Endothelial cell of umbilical vein (primary cell): ENCODE measurements at regions not wholly inside any gene's neighbourhood (a gene's known extent, or its start where the extent isn't known, plus 50 kb on each side); places are given as distances from the start of the nearest gene placed in this dataset.

ENCODE experiments used
- BruUV-seq: library from RNA; stranded (reverse); fragments of 400-500 nt; replicated peaks from 2 replicates; lab custom pipeline; 2021; lab: Mats Ljungman, UMichigan
- CTCF ChIA-PET: fragments of 300-600, 350-600 bp; sonication (Branson Sonifier 250); formaldehyde crosslinking; loops from one replicate; lab custom pipeline; 2021; ENCODE audit warnings: antibody characterized with exemption, inconsistent platforms; lab: Charles Lee
- POLR2A ChIA-PET: fragments of 300-600, 350-600 bp; sonication (Branson Sonifier 250); formaldehyde crosslinking; loops from one replicate; lab custom pipeline; 2021; ENCODE audit warnings: antibody characterized with exemption, inconsistent platforms; lab: Charles Lee
- DNase-seq: peaks from one replicate; pipeline ENCODE4 v3.0.0-alpha.2; 2011; ENCODE audit warnings: low read depth, low spot score
- FAIRE-seq: peaks from 2 replicates; lab custom pipeline; 2011; peaks lifted over from hg19 to GRCh38; lab: Jason Lieb, UNC
- H2AFZ ChIP-seq: 2 replicates; pipeline ENCODE4 v1.6.0; 2012; ENCODE audit warnings: low read depth, low read length, control low read depth, inconsistent platforms
- H3K27ac ChIP-seq: 2 replicates; pipeline ENCODE4 v1.5.1; 2011; ENCODE audit warnings: low read depth, mild to moderate bottlenecking, control low read depth, low read length, moderate library complexity; ENCODE audit not compliant: insufficient read depth
- H3K27me3 ChIP-seq, 2 experiments: 2 replicates each; pipeline versions ENCODE4 v1.6.0 to v1.6.1; 2011; ENCODE audit warnings: low read length in 2 of 2, mixed read lengths in 1 of 2; ENCODE audit not compliant: control insufficient read depth in 2 of 2, insufficient read depth in 2 of 2
- H3K36me3 ChIP-seq, 2 experiments: 2 replicates in 1 of 2; 3 replicates in 1 of 2; pipeline ENCODE4 v1.5.1; 2011; ENCODE audit warnings: low read length in 2 of 2, mild to moderate bottlenecking in 1 of 2, moderate library complexity in 1 of 2; ENCODE audit not compliant: control insufficient read depth in 2 of 2, insufficient read depth in 2 of 2; ENCODE audit errors: extremely low read depth in 1 of 2
- H3K4me1 ChIP-seq: 3 replicates; pipeline ENCODE4 v1.5.1; 2011; ENCODE audit warnings: mild to moderate bottlenecking, low read length; ENCODE audit not compliant: control insufficient read depth, insufficient read depth; ENCODE audit errors: extremely low read depth
- H3K4me2 ChIP-seq: 2 replicates; pipeline ENCODE4 v1.6.1; 2011; ENCODE audit warnings: low read length, control low read depth, mixed read lengths; ENCODE audit not compliant: insufficient read depth
- H3K4me3 ChIP-seq, 3 experiments: fragments of 200-600 bp in 1 of 3; sonication (generic), shearing (Covaris generic) in 1 of 3; replicated peaks in 1 of 3; 2 replicates each; pipeline ENCODE4 v1.5.1; 2011 to 2016; ENCODE audit warnings: control low read depth in 3 of 3, low read length in 3 of 3, mild to moderate bottlenecking in 2 of 3, inconsistent platforms in 1 of 3, low read depth in 1 of 3, moderate library complexity in 1 of 3; ENCODE audit not compliant: insufficient read depth in 1 of 3
- H3K79me2 ChIP-seq: 2 replicates; pipeline ENCODE4 v1.6.0; 2012; ENCODE audit warnings: low read length, inconsistent platforms; ENCODE audit not compliant: control insufficient read depth, insufficient read depth
- H3K9ac ChIP-seq: replicated peaks from 2 replicates; pipeline ENCODE3; 2011; ENCODE audit warnings: low read length, control low read depth; ENCODE audit not compliant: insufficient read depth; ENCODE audit errors: extremely low read depth
- H3K9me1 ChIP-seq: replicated peaks from 3 replicates; pipeline ENCODE4 v1.6.0; 2011; ENCODE audit warnings: mild to moderate bottlenecking, low read length; ENCODE audit not compliant: control insufficient read depth, insufficient read depth; ENCODE audit errors: extremely low read depth
- H3K9me3 ChIP-seq: replicated peaks from 2 replicates; pipeline ENCODE4 v1.5.1; 2012; ENCODE audit warnings: low read length, inconsistent platforms; ENCODE audit not compliant: control insufficient read depth, insufficient read depth
- H4K20me1 ChIP-seq: replicated peaks from 2 replicates; pipeline ENCODE3; 2011; ENCODE audit warnings: mild to moderate bottlenecking, low read length; ENCODE audit not compliant: control insufficient read depth, insufficient read depth; ENCODE audit errors: extremely low read depth
- EZH2 ChIP-seq: IDR thresholded peaks from 2 replicates; pipeline ENCODE4 v1.6.1; 2012; ENCODE audit warnings: borderline replicate concordance, low read depth, mild to moderate bottlenecking, moderate library complexity, low read length, inconsistent platforms; ENCODE audit not compliant: severe bottlenecking
- FOS ChIP-seq: IDR thresholded peaks from 2 replicates; pipeline ENCODE4 v1.6.1; 2011; ENCODE audit warnings: mild to moderate bottlenecking, low read length, moderate library complexity, borderline replicate concordance; ENCODE audit not compliant: insufficient read depth
- GATA2 ChIP-seq: IDR thresholded peaks from 2 replicates; pipeline ENCODE4 v1.7.0; 2011; ENCODE audit warnings: low read depth, mild to moderate bottlenecking, moderate library complexity, mixed read lengths, low read length; ENCODE audit not compliant: insufficient read length, insufficient read depth
- JUN ChIP-seq: IDR thresholded peaks from 2 replicates; pipeline ENCODE4 v1.6.1; 2011; ENCODE audit warnings: borderline replicate concordance, low read depth; ENCODE audit not compliant: insufficient read length, insufficient read depth
- MYC ChIP-seq: IDR thresholded peaks from one replicate; pipeline ENCODE4 v1.6.1; 2011; ENCODE audit warnings: mild to moderate bottlenecking, low read depth, low read length
- POLR2A ChIP-seq: IDR thresholded peaks from 2 replicates; pipeline ENCODE4 v1.6.1; 2012; ENCODE audit warnings: low read depth, mild to moderate bottlenecking, control low read depth, low read length
- POLR2AphosphoS5 ChIP-seq: IDR thresholded peaks from 2 replicates; pipeline ENCODE4 v1.6.1; 2012; ENCODE audit warnings: low read depth, mild to moderate bottlenecking, control low read depth, low read length, moderate library complexity; ENCODE audit not compliant: insufficient read depth
- dilution Hi-C: fragments of 300-500 bp; cut with MboI; formaldehyde crosslinking; loops from one replicate; pipeline ENCODE4 v1.15.0; 2019; ENCODE audit warnings: low sequenced_read_pairs; ENCODE audit not compliant: extremely low pct_ligation_motif_present
- intact Hi-C: fragments of 100-400 bp; cut with micrococcal nuclease; formaldehyde crosslinking; loops from one replicate; pipeline ENCODE4 v1.10.0; 2022
- TF ChIP-seq, protein P1 (sequence below), 2 donors: IDR thresholded peaks; 1 replicate in 1 of 2; 2 replicates in 1 of 2; pipeline ENCODE4 v1.5.1; 2011; ENCODE audit warnings: low read length in 2 of 2, mild to moderate bottlenecking in 2 of 2, moderate library complexity in 2 of 2, control low read depth in 1 of 2, inconsistent platforms in 1 of 2, low read depth in 1 of 2; ENCODE audit not compliant: insufficient read depth in 1 of 2; ENCODE audit errors: extremely low read depth in 1 of 2
- TF ChIP-seq, protein P2 (sequence below): IDR thresholded peaks from 2 replicates; pipeline ENCODE4 v1.6.1; 2011; ENCODE audit not compliant: insufficient read depth, insufficient read length

DNA sequence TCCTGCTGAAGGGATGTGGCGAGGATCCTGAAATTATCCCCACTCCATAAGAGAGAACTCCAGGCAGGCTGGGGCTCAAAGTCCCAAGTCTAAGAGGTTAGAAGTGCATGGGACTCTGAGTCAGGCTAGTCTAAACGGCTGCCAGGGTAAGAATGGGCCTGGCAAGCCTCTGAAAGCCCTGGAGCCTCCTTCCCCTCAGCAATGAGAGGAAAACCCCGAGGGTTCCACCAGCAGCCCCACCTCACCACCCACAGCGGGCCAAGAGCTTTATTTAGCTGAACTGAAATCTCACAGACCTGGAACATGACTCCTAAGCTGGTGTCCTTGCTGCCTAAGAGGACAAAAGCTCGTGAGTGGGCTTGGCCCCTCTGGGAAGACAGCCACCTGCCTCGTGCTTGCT is 135.5 kb downstream of the SEC61B start:
- CTCF ChIA-PET, result no interaction called here
- no peaks in the 10 kb centered on the region for H3K9me3 ChIP-seq
- H4K20me1 ChIP-seq, result no peaks in the 10 kb centered on the region
- no peak overlapping the region for H3K27ac ChIP-seq
- peaks cover 22 to 30% of the 10 kb centered on the region in 2 experiments for H3K27me3 ChIP-seq
- H2AFZ ChIP-seq, result no peak overlapping the region
- no peaks in the 10 kb centered on the region for H3K9me1 ChIP-seq
- dilution Hi-C loops, result no loop called here
- H3K4me1 ChIP-seq, result no peaks in the 10 kb centered on the region
- no peak overlapping the region for H3K4me2 ChIP-seq
- POLR2A ChIA-PET, result no interaction called here
- no TSS peak for BruUV-seq
- TF ChIP-seq, protein P1, sequence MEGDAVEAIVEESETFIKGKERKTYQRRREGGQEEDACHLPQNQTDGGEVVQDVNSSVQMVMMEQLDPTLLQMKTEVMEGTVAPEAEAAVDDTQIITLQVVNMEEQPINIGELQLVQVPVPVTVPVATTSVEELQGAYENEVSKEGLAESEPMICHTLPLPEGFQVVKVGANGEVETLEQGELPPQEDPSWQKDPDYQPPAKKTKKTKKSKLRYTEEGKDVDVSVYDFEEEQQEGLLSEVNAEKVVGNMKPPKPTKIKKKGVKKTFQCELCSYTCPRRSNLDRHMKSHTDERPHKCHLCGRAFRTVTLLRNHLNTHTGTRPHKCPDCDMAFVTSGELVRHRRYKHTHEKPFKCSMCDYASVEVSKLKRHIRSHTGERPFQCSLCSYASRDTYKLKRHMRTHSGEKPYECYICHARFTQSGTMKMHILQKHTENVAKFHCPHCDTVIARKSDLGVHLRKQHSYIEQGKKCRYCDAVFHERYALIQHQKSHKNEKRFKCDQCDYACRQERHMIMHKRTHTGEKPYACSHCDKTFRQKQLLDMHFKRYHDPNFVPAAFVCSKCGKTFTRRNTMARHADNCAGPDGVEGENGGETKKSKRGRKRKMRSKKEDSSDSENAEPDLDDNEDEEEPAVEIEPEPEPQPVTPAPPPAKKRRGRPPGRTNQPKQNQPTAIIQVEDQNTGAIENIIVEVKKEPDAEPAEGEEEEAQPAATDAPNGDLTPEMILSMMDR (IDR thresholded peaks at IDR 0.05; ENCODE audit: extremely low read depth in 1 of 2, insufficient read depth in 1 of 2, low read depth in 1 of 2, low read length in 2 of 2), result no peak
- TF ChIP-seq JUN, result no peak
- TF ChIP-seq POLR2A, result no peak
- no peak for TF ChIP-seq GATA2
- TF ChIP-seq FOS, result no peak
- no peak for TF ChIP-seq POLR2AphosphoS5
- TF ChIP-seq MYC, result no peak
- no peak for TF ChIP-seq EZH2
- TF ChIP-seq, protein P2, sequence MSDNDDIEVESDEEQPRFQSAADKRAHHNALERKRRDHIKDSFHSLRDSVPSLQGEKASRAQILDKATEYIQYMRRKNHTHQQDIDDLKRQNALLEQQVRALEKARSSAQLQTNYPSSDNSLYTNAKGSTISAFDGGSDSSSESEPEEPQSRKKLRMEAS, result no peak
- H3K79me2 ChIP-seq, result no peaks in the 10 kb centered on the region
- intact Hi-C loops, result no loop called here
- no peak overlapping the region for H3K9ac ChIP-seq
- DNase-seq, result no peak
- H3K36me3 ChIP-seq, result no peaks in the 10 kb centered on the region
- no peak overlapping the region for H3K4me3 ChIP-seq
- no peak for FAIRE-seq
